Caco-2 (cell line): ENCODE measurements at regions not wholly inside any gene's neighbourhood (a gene's known extent, or its start where the extent isn't known, plus 50 kb on each side); places are given as distances from the start of the nearest gene placed in this dataset.

Source experiments
- BruUV-seq: library from RNA; stranded (reverse); fragments of 400-500 nt; replicated peaks from 2 replicates; lab custom pipeline; 2021; lab: Mats Ljungman, UMichigan
- CTCF ChIA-PET: fragments of 300-600 bp; sonication (Branson Sonifier 250); formaldehyde crosslinking; loops from one replicate; lab custom pipeline; 2022; ENCODE audit warnings: antibody characterized with exemption; lab: Charles Lee
- POLR2A ChIA-PET: fragments of 300-600 bp; sonication (Branson Sonifier 250); formaldehyde crosslinking; loops from one replicate; lab custom pipeline; 2022; ENCODE audit warnings: antibody characterized with exemption; lab: Charles Lee
- DNase-seq, 2 experiments: peaks; one replicate each; pipeline versions ENCODE4 v3.0.0 to v3.0.0-alpha.2; 2020 to 2022
- H3K27me3 ChIP-seq: replicated peaks from 2 replicates; pipeline ENCODE4 v1.6.0; 2011; ENCODE audit warnings: low read length; ENCODE audit not compliant: control insufficient read depth, insufficient read depth
- H3K36me3 ChIP-seq: 2 replicates; pipeline ENCODE4 v1.5.1; 2011; ENCODE audit warnings: low read length; ENCODE audit not compliant: control insufficient read depth, insufficient read depth
- H3K4me1 ChIP-seq: fragments of 250-450 bp; sonication (Bioruptor Pico); 2 replicates; pipeline ENCODE4 v1.5.1; 2020; ENCODE audit warnings: mild to moderate bottlenecking
- H3K4me3 ChIP-seq: 2 replicates; pipeline ENCODE4 v1.5.1; 2011; ENCODE audit warnings: low read depth, mild to moderate bottlenecking, control low read depth, low read length
- H3K9me3 ChIP-seq: fragments of 250-450 bp; sonication (Bioruptor Pico); 2 replicates; pipeline ENCODE4 v1.5.1; 2020; ENCODE audit warnings: mild to moderate bottlenecking, moderate library complexity
- H3K27ac Mint-ChIP-seq: one replicate; pipeline ENCODE4 v1.8.0; 2022; ENCODE audit warnings: mixed read lengths; ENCODE audit not compliant: unreplicated experiment
- H3K27me3 Mint-ChIP-seq: one replicate; pipeline ENCODE4 v1.8.0; 2022; ENCODE audit warnings: mixed read lengths; ENCODE audit not compliant: insufficient read depth, unreplicated experiment
- H3K36me3 Mint-ChIP-seq: one replicate; pipeline ENCODE4 v1.8.0; 2022; ENCODE audit warnings: mild to moderate bottlenecking, mixed read lengths; ENCODE audit not compliant: insufficient read depth, unreplicated experiment
- H3K4me1 Mint-ChIP-seq: one replicate; pipeline ENCODE4 v1.8.0; 2022; ENCODE audit warnings: low read depth, mixed read lengths; ENCODE audit not compliant: unreplicated experiment
- H3K4me3 Mint-ChIP-seq: one replicate; pipeline ENCODE4 v1.8.0; 2022; ENCODE audit warnings: mild to moderate bottlenecking, moderate library complexity, mixed read lengths; ENCODE audit not compliant: unreplicated experiment
- H3K9me3 Mint-ChIP-seq: one replicate; pipeline ENCODE4 v1.8.0; 2022; ENCODE audit warnings: mixed read lengths; ENCODE audit not compliant: unreplicated experiment
- CTCF ChIP-seq, 2 experiments: fragments of 200-600 bp in 1 of 2; IDR thresholded peaks; 1 replicate in 1 of 2; 2 replicates in 1 of 2; pipeline versions ENCODE4 v1.5.1 to v1.8.0; 2011 to 2022; ENCODE audit warnings: antibody characterized with exemption in 1 of 2, control low read depth in 1 of 2, inconsistent platforms in 1 of 2, low read depth in 1 of 2, low read length in 1 of 2, mild to moderate bottlenecking in 1 of 2, moderate library complexity in 1 of 2; ENCODE audit not compliant: insufficient read depth in 1 of 2, severe bottlenecking in 1 of 2, unreplicated experiment in 1 of 2
- intact Hi-C: fragments of 100-400 bp; cut with micrococcal nuclease; formaldehyde crosslinking; loops from one replicate; pipeline ENCODE4 v1.10.0; 2022; ENCODE audit not compliant: unreplicated experiment

GRCh38 chr19:31118986-31119385 is 230.2 kb downstream of the TSHZ3 start:
- no peak for DNase-seq
- Mint-ChIP-seq H3K36me3 (peaks cover 5% of the 10 kb centered on the region), H3K4me1 (no peaks in the 10 kb centered on the region), H3K9me3 (no peaks in the 10 kb centered on the region), H3K27me3 (peaks cover 2% of the 10 kb centered on the region), H3K27ac (no peak overlapping the region), H3K4me3 (no peak overlapping the region)
- Histone ChIP-seq H3K27me3 (no peaks in the 10 kb centered on the region), H3K4me1 (no peaks in the 10 kb centered on the region), H3K9me3 (no peaks in the 10 kb centered on the region), H3K4me3 (no peak overlapping the region), H3K36me3 (no peaks in the 10 kb centered on the region)
- no peak for TF ChIP-seq CTCF (IDR thresholded peaks at IDR 0.05; ENCODE audit: insufficient read depth in 1 of 2, low read depth in 1 of 2, low read length in 1 of 2, severe bottlenecking in 1 of 2, unreplicated experiment in 1 of 2)
- intact Hi-C loops, result no loop called here
- ChIA-PET POLR2A (no interaction called here), CTCF (no interaction called here)
- BruUV-seq, result no TSS peak

GRCh38 chr19:31118287-31118955 is 230.8 kb downstream of the TSHZ3 start:
- intact Hi-C loops, result no loop called here
- Mint-ChIP-seq H3K4me3 (no peak overlapping the region), H3K36me3 (peaks cover 5% of the 10 kb centered on the region), H3K27me3 (peaks cover 2% of the 10 kb centered on the region), H3K4me1 (no peaks in the 10 kb centered on the region), H3K27ac (no peak overlapping the region), H3K9me3 (no peaks in the 10 kb centered on the region)
- TF ChIP-seq CTCF (IDR thresholded peaks at IDR 0.05; ENCODE audit: insufficient read depth in 1 of 2, low read depth in 1 of 2, low read length in 1 of 2, severe bottlenecking in 1 of 2, unreplicated experiment in 1 of 2), result no peak
- DNase-seq, result no peak
- BruUV-seq, result no TSS peak
- H3K9me3 ChIP-seq, result no peaks in the 10 kb centered on the region
- CTCF ChIA-PET, result no interaction called here
- H3K36me3 ChIP-seq, result no peaks in the 10 kb centered on the region
- H3K4me1 ChIP-seq, result no peaks in the 10 kb centered on the region
- no peak overlapping the region for H3K4me3 ChIP-seq
- POLR2A ChIA-PET, result no interaction called here
- H3K27me3 ChIP-seq, result no peaks in the 10 kb centered on the region

- Mint-ChIP-seq H3K27me3 (peaks cover 9% of the 10 kb centered on the region), H3K27ac (no peak overlapping the region), H3K4me1 (no peaks in the 10 kb centered on the region), H3K9me3 (no peaks in the 10 kb centered on the region), H3K36me3 (no peaks in the 10 kb centered on the region), H3K4me3 (no peak overlapping the region)
- Histone ChIP-seq H3K27me3 (no peaks in the 10 kb centered on the region), H3K4me1 (no peaks in the 10 kb centered on the region), H3K4me3 (no peak overlapping the region), H3K9me3 (no peaks in the 10 kb centered on the region), H3K36me3 (no peaks in the 10 kb centered on the region)
- no peak for TF ChIP-seq CTCF (IDR thresholded peaks at IDR 0.05; ENCODE audit: insufficient read depth in 1 of 2, low read depth in 1 of 2, low read length in 1 of 2, severe bottlenecking in 1 of 2, unreplicated experiment in 1 of 2)
- ChIA-PET POLR2A (no interaction called here), CTCF (interaction anchor here (0.7 kb wide), 1 partner anchor 465 kb away, joined by 4 read pairs; no protein-coding TSS in a partner anchor)
- BruUV-seq, result no TSS peak
- no peak for DNase-seq
- intact Hi-C loops, result no loop called here
These were observed 234.7 kb downstream of the TSHZ3 start for GRCh38 chr19:31114585-31114984.
